ENCODE measurements at regions not wholly inside any gene's neighbourhood (a gene's known extent, or its start where the extent isn't known, plus 50 kb on each side); places are given as distances from the start of the nearest gene placed in this dataset.

- Histone ChIP-seq H3K9ac (ENCODE audit: extremely low read depth, insufficient read length, low read length) (no peak overlapping the region), H2BK120ac (ENCODE audit: low read depth, low read length, poor library complexity, severe bottlenecking) (no peak overlapping the region), H3K79me1 (ENCODE audit: insufficient read depth, low read depth, low read length, poor library complexity, severe bottlenecking) (no peaks in the 10 kb centered on the region), H3K18ac (ENCODE audit: insufficient read length, low read depth, low read length) (no peak overlapping the region), H2AK5ac (ENCODE audit: insufficient read length, low read length) (no peak overlapping the region), H3K23ac (ENCODE audit: insufficient read length, low read depth, low read length) (no peak overlapping the region), H2BK15ac (ENCODE audit: low read depth, low read length) (no peak overlapping the region), H3K4me1 (ENCODE audit: insufficient read depth, low read length) (no peaks in the 10 kb centered on the region), H2AFZ (ENCODE audit: low read length) (no peak overlapping the region), H3K9me3 (ENCODE audit: control insufficient read depth, low read depth, low read length) (no peaks in the 10 kb centered on the region), H4K8ac (replicated peaks; ENCODE audit: insufficient read length, low read depth, low read length) (no peak overlapping the region), H2BK12ac (ENCODE audit: insufficient read length, low read depth, low read length) (no peak overlapping the region), H3K23me2 (ENCODE audit: insufficient read length, low read depth, low read length, poor library complexity, severe bottlenecking) (no peaks in the 10 kb centered on the region), H4K91ac (ENCODE audit: insufficient read length, low read depth, low read length) (no peak overlapping the region), H3K4me2 (ENCODE audit: insufficient read depth, insufficient read length, low read length) (no peak overlapping the region), H3T11ph (ENCODE audit: low read length) (no peak overlapping the region), H3K14ac (ENCODE audit: insufficient read depth, low read length) (no peak overlapping the region), H3K56ac (ENCODE audit: insufficient read length, low read depth, low read length) (no peak overlapping the region), H2BK20ac (ENCODE audit: low read depth, low read length, poor library complexity, severe bottlenecking) (no peak overlapping the region), H3K79me2 (ENCODE audit: insufficient read depth, low read length) (no peaks in the 10 kb centered on the region), H3K4ac (ENCODE audit: low read depth, low read length) (no peak overlapping the region), H3K27ac (ENCODE audit: insufficient read length, low read depth, low read length) (no peak overlapping the region), H4K20me1 (ENCODE audit: control insufficient read depth, insufficient read depth, insufficient read length) (no peaks in the 10 kb centered on the region), H4K5ac (ENCODE audit: insufficient read length, low read depth, low read length) (no peak overlapping the region), H2BK5ac (ENCODE audit: insufficient read length, low read length) (no peak overlapping the region), H3K27me3 (ENCODE audit: insufficient read depth, low read length) (no peaks in the 10 kb centered on the region)
- Mint-ChIP-seq H3K9me3 (no peaks in the 10 kb centered on the region), H3K4me3 (no peak overlapping the region), H3K4me1 (no peaks in the 10 kb centered on the region), H3K36me3 (ENCODE audit: insufficient read depth in 1 of 3, low read depth in 3 of 3) (no peaks in the 10 kb centered on the region), H3K27me3 (ENCODE audit: low read depth) (no peaks in the 10 kb centered on the region), H3K27ac (no peak overlapping the region)
- no CpG with 5 or more reads among the region's 3 CpGs for WGBS (ENCODE audit: extremely low coverage, insufficient read length, low lambda C conversion rate)
- TF ChIP-seq CTCF (conservative IDR thresholded peaks at IDR 0.05): no peak
- DNase-seq: no peak
These were observed 921.1 kb upstream of the EDIL3 start for GRCh38 chr5:85305766-85306165.

All from H9 (cell line).